GM18868 (cell line): ENCODE measurements at regions not wholly inside any gene's neighbourhood (a gene's known extent, or its start where the extent isn't known, plus 50 kb on each side); places are given as distances from the start of the nearest gene placed in this dataset.
"Not testable (repeated sequence)": the region's sequence is repeated elsewhere in the genome, so short reads cannot be mapped to it uniquely, and the experiment has no call there.

ENCODE experiments used
- ATAC-seq: cut with Tn5 transposase; IDR thresholded peaks from one replicate; pipeline ENCODE4 v1.9.1; 2021; ENCODE audit warnings: mild to moderate bottlenecking, moderate library complexity; ENCODE audit not compliant: unreplicated experiment

DNA sequence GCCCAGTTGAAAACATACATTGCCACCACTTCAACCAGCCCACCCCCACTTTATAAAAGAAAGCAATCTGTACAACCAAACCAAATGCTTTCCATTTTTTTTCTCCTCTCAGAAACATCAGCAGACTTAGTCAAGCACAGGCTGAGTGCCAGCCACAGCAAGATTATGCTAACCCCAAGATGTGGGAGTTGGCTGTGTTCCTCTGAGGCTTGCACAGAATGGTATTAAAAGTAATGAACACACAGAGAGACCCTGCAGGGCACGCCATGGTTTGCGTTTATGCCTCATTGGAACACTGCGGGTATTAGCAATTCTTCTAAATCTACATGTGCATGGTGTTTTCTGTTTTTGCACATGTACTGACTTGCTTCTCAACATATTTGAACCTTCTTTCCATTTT is 419.9 kb upstream of the GRAMD2B start:
- ATAC-seq = no peak

DNA sequence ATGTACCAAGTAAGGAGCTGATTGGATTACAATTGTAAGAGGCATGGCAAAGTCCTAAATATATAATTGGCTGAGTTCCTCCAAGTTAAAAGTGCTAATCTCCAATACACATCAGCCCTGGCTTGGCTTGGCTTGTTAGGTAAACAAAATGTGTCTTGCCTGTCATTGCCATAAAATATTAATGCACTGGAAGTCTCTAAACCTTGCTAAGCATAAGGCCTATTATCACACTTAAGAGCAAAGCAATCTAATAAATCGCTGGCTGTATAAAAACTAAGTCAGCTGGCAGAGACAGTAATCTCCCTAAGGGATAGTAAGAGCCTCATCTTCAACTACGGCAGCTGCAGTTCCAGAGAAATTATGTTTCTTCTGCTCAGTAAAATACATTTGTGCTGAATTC is 418.6 kb upstream of the GRAMD2B start:
- ATAC-seq = no peak

DNA sequence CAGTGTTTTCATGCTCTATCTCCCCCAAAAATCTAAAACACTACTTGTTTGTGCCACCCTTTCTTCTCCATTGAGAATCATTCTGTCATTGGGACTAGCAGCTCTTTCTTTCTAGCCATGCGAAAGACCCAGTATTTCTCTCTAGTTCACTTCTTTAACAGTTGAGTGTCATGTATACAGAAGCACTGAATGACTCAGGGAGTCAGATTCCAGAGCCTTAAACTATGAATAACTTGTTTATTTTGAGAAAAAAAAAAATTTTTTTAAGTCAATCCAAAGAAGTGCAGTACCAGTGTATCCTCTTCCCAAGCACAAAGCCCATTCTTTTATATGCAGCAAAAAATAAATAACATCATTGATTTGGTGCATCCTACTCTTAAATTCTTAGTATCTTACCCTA is 415.4 kb upstream of the GRAMD2B start:
- no peak for ATAC-seq

DNA sequence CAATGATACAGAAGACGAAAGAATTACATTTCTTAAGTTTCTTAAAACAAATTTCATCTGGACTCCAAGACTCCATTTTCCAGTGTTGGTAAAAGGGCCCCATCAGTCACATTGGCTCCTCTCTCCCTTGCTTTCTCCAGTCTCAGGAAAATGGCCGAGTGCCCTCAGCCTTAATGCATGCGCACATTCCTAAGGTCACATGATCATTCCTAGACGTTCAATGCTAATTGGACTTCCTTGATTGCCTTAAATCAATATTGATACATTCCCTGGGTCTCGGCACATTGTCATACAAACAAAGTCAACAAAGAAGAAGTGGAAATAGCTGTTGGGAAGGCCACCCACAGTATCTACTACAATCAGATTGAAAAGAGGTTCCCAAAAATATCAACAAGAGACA is 413.6 kb upstream of the GRAMD2B start:
- ATAC-seq = no peak

DNA sequence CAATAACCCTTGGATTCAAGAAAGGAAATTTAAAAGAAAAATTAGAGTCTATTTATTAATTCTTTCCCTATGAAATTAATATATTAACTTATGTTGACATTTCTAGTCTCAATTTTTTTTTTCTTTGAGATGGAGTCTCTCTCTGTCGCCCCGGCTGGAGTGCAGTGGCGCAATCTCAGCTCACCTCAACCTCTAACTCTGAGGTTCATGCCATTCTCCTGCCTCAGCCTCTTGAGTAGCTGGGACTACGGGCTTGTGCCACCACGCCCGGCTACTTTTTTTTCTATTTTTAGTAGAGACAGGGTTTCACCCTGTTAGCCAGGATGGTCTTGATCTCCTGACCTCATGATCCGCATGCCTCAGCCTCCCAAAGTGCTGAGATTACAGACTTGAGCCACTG is 411.7 kb upstream of the GRAMD2B start:
- not testable (repeated sequence) for ATAC-seq

DNA sequence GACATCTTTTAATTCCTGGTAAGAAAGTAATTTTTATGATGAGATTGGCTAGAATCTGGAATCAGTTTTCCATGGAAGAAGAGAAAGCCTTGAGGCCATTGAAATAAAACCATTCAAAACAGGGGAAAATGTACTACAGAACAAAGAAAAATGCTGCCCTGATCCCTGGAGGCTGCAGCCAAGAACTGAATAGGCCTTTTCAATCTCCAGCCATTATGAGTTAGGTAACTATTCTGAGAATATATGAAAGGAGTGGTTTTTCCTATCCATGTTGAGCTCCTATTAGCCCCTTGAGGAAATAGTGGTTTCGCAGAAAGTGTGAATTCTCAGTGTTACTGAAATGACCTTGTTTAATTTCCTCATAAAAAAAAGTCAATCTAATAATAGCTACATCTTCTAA is 408.5 kb upstream of the GRAMD2B start:
- ATAC-seq = no peak

DNA sequence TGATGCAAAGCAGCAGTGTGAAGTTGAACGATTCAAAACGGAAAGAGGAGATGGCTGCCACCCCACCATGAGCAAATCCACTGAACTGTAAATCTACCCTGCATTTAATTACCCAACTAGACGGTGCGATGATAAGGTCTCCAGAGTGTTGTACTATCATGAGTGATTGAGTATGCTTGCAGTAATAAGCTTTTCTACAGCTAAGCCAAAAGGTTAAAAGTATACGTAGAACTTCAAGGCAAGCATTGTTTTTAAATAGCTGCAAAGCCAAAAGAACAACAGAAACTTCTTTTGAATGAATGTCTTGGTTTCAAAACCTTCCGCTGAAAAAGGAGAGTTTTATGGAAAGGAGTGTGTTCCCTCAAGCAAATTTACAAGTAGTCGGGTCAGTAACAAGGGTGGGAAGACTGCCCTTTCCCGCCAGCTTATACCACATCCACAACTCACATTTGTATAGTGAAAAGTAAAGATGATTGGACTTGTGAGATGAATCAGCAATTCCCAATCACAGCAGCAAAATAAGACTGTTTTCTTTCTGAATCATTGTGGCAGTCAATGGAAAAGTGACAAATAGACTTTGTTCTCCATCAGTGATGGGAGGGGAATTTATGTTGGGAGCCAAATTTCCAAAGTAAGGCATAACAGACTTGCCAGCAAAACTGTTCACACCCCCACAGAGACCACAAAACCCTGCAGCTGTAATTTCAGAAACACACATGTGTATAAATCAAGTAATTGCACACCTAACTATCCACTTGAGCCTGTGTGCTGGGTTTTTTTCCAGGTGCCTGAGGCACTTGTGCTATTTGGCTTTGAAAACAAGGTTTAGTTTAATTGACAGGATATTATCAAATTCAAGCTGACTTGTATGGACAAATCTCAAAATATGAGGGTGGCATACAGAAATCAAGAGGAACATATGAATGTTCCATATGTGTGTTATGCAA is 407.7 kb upstream of the GRAMD2B start:
- ATAC-seq = no peak

DNA sequence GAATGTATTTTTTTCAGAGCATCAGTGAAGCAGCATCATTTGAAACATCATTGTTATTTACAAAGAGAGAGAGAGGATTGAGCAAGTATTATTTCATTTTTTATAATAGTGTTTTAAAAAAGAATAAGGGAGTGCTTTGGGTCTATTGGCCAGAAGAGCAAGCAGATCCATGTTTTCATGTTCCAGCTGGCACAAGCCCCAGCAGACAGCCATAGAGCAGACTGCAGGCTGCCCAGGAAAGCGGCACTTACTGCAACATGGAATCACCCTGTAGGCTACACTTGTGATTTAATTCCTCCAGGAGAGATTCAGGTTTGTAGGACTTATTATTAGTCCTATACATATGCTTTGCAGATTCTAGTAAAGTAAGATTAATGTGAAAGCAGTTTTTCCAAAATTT is 407.0 kb upstream of the GRAMD2B start:
- no peak for ATAC-seq

DNA sequence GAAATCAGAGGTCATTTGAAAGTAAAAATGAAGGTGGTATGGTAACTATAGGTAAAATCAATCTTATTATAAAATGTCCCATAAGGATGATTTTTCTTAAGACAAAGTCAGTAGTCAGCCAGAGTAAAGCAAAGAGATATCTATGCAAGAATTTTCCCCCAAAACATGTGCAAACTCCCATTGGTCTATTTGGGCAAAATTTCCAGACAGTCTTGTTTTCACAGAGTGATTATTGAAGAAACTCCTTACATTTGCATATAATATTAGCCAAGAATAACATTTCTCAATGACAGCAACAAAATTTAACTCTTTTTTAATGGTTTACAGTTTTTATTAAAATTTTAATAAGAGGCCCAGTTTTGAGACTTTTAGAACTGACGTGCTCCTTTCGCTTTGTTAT is 406.1 kb upstream of the GRAMD2B start:
- no peak for ATAC-seq

DNA sequence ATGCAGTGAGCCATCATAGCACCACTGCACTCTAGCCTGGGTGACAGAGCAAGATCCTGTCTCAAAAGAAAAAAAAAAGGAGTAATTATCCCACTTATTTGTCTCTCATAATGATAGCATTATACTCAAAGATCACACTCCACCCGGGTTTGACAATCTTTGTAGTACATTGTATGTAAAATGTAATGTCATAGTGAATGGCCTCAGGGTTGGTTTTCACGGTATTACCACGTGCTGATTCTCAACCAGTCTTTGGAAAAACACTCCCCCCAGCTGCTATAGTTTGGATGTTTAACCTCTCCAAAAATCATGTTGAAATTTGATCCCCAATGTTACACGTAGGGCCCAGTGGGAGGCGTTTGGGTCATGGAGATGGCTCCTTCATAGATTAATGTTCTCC is 402.4 kb upstream of the GRAMD2B start:
- no peak for ATAC-seq

DNA sequence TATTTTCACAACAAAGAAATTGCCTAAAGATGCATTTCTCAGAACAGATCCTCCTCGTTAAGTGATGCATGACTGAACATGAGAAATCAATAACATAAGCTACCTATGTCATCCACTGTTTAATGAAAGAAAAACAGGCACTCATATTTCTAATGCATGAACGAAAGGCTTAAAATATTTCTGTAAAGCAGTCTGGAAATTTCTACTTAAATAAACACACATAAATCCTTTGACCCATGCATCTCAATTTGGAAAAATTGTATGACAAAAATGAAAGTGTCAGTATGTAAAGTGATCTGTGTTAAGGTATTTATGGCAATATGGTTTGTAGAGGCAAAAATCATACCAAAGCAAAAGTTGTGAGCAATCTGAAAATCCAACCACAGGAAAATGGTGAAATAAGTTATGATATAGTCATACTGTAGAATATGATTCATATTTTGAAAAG is 399.2 kb upstream of the GRAMD2B start:
- ATAC-seq = no peak

DNA sequence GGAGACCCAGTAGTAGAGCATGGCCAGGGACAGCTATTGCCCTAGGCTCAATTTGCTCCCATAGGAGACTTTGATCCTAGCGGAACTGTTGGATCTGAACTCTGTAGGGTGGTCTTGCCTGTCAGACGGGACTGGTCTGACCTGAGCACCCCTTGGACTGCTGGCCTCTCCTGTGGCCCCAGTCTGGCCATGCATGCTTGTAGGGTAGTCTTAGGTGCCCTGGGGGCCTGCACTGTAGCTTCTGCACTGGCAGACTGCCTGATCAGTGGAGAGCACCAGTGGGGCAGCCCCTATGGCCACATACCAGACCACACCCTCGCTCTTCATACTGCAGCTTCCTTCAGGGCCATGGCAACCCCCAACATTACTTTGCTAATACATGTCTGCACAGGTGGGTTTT is 396.1 kb upstream of the GRAMD2B start:
- ATAC-seq = no peak

DNA sequence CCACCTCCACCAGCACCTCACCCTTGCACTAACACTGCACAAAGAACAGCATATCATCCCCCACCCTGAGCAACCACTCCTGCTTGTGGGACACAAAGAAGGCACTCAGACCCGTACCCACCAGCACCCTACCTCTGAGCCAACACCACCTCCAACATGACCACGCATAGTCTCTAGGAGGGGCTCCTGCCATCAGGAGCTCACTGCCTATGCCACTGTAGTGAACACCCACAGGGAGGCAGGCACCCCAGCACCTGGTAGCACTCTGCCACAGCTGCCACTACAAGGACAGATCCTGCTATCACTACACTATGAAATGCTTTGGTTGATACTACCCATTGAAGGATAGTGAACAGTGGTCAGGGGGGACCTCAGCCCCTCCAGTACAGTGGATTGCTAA is 395.6 kb upstream of the GRAMD2B start:
- ATAC-seq = no peak

DNA sequence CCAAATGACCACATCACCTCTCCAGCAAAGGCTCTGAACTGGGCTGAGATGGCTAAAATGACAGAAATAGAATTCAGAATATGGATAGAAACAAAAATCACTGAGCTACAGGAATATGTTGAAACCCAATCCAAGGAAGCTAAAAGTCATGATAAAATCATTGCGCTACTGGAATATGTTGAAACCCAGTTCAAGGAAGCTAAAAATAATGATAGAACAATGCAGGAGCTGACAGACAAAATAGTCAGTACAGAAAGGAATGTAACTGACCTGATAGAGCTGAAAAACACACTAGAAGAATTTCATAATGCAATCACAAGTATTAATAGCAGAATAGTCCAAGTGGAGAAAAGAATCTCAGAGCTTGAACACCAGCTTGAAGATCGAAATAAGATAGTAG is 394.9 kb upstream of the GRAMD2B start:
- ATAC-seq = no peak

DNA sequence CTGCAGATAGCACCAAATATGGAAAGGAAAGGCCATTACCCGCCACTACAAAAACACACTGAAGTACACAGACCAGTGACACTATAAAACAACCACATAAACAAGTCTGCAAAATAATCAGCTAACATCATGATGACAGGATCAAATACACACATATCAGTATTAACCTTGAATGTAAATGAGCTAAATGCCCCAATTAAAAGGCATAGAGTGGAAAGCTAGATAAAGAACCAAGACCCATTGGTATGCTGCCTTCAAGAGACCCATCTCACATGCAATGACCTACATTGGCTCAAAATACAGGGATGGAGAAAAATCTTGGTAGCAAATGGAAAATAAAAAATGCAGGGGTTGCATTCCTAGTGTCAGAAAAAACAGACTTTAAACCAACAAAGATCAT is 393.9 kb upstream of the GRAMD2B start:
- ATAC-seq = not testable (repeated sequence)

DNA sequence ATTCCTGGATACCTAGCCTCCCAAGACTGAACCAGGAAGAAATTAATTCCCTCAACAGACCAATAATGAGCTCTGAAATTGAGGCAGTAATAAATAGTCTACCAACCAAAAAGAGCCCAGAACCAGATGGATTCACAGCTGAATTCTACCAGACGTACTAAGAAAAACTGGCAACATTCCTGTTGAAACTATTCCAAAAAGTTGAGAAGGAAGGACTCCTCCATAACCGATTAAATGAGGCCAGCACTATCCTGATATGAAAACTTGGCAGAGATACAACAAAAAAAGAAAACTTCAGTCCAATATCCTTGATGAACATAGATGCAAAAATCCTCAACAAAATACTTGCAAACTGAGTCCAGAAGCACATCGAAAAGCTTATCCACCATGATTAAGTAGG is 392.5 kb upstream of the GRAMD2B start:
- ATAC-seq = no peak

DNA sequence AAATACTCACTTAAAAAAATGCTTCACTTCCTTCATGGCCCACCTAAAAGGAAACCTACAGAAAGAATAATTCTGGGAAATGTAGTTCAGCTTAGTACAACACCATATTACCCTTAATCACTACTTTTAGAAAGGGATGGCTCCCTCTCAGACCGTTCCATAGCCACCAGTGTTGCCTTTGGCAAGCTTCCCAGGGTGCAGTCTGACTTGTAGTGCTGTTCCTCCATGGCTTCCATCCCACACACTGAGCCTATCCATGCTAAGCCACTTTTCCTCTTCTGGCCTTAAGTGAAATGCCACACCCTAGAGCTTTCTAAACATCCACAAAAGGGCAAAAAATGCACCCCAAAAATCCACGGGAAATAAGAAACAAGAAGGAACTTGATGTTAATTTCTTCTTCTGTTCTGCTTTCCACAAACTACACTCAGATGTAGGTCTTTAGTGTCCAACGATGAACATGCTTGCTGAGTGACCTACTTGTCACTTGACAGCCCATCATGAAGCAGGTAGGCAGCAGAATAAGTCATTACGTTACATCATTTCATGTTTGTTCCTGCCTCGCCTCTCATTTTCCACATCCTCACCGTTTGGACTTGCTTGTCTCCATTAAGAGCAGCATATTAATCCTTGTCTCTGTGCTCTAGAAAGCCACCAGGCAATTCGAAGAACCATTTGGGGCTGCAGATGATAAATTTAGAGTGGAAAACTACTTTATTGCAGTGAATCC is 391.1 kb upstream of the GRAMD2B start:
- ATAC-seq = no peak

DNA sequence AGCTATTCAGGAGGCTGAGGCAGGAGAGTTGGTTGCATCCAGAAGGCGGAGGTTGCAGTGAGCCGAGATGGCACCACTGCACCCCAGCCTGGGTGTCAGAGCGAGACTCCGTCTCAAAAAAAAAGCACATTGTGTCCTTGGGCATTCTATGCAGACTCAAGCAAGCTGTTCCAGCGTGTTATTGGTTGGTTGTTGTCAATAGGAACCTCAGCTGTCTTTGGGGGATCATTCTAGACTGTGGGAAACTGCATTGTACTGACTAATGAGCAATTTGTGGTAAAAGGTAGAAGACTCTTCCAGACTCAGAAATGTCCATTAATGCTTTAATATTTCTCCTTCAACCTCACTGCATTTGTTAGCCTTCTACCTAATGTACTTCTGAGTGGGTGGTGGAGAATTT is 379.5 kb upstream of the GRAMD2B start:
- ATAC-seq = no peak

DNA sequence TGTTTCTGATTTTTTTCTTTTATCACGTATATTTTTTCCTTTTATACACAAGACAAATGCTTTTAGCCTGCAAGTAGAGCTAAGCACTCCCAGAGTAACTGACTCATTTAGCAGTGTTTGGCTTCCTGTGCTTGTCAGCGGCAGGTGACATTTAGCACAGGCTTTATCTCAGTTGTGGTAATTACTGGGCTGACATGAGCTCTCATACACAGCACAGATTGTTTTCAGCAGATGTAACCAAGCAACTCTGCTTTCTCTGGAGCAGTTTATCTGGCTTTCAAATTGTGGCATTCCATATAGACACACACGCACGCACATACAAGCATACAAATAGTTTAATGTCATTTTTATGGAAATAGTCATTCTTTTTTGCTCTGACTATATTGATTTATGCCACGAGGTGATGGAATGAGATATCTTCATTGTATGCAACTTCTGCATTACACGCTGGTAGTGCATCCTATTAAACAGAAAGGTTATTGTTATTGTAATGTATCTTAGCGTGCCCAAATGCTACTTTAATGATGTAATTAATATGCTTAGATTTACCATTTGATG is 379.0 kb upstream of the GRAMD2B start:
- ATAC-seq = no peak

DNA sequence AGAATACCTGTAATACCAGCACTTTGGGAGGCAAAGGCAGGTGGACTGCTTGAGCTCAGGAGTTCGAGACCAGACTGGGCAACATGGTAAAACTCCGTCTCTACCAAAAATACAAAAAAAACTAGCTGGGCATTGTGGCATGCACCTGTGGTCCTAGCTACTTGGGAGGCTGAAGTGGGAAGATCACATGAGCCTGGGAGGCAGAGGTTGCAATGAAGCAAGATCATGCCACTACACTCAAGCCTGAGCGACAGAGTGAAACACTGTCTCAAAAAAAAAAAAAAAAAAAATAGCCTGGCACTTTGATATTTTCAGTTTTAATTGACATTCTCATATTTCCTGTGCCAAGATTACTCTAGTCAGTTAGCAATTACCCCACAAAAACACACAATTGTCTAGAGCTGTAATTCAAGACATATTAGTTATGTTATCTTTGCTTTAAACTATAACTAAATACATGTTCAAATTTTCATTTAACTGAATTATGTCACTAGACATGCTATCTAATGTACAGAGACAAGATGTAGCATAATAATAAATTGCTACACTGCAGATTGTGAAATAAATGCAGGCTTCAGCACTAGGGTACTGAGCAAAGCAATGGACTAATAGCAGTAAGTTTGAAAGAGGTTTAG is 378.2 kb upstream of the GRAMD2B start:
- ATAC-seq = no peak

DNA sequence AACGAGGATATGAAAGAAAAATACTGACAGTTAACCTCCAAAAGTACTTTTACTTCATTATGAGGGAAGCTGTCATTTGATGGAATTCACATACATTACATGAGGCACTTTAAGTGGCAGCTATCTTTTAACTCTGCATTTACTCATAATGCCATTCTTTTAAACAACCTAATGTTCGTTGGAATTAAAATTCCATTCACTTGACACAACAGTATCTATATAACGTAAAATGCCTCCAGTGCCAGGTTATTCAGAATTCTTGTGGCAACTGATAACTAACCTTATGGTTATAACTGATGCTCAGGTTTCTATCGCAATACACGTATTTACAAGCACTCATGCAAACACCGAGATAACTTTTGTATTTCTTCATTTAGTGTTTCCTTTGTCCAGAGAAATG is 376.9 kb upstream of the GRAMD2B start:
- ATAC-seq = no peak
